SU-DHL-6 (cell line): ENCODE measurements at regions not wholly inside any gene's neighbourhood (a gene's known extent, or its start where the extent isn't known, plus 50 kb on each side); places are given as distances from the start of the nearest gene placed in this dataset.

ENCODE experiments used
- H2AFZ ChIP-seq: fragments of 200-600 bp; sonication (generic); 2 replicates; pipeline ENCODE4 v1.6.1; 2014; ENCODE audit warnings: low read depth, mild to moderate bottlenecking, moderate library complexity, mixed read lengths, antibody characterized with exemption, low read length; ENCODE audit not compliant: severe bottlenecking
- H3F3A ChIP-seq: fragments of 200-600 bp; shearing (Covaris generic); 2 replicates; pipeline ENCODE4 v1.6.0; 2016; ENCODE audit warnings: antibody characterized with exemption, mild to moderate bottlenecking; ENCODE audit not compliant: insufficient read depth
- H3K27ac ChIP-seq: fragments of 200-600 bp; sonication (generic); 2 replicates; pipeline ENCODE4 v1.5.1; 2016; ENCODE audit warnings: low read depth, mild to moderate bottlenecking, low read length, moderate library complexity, mixed read lengths
- H3K27me3 ChIP-seq: fragments of 200-600 bp; sonication (generic), shearing (Covaris generic); 2 replicates; pipeline ENCODE4 v1.6.0; 2014; ENCODE audit warnings: mild to moderate bottlenecking, low read length
- H3K36me3 ChIP-seq: fragments of 200-600 bp; sonication (generic); 2 replicates; pipeline ENCODE4 v1.6.1; 2014; ENCODE audit warnings: mild to moderate bottlenecking, low read length, mixed read lengths
- H3K4me2 ChIP-seq: fragments of 300-600, 200-600 bp; shearing (Covaris generic), sonication (generic); 2 replicates; pipeline ENCODE4 v1.6.0; 2014; ENCODE audit warnings: low read length, low read depth, mild to moderate bottlenecking; ENCODE audit not compliant: poor library complexity, severe bottlenecking
- H3K4me3 ChIP-seq: fragments of 200-600 bp; sonication (generic); 2 replicates; pipeline ENCODE4 v1.5.1; 2014; ENCODE audit warnings: antibody characterized with exemption, low read length, mild to moderate bottlenecking, mixed read lengths; ENCODE audit not compliant: insufficient read depth, poor library complexity, severe bottlenecking
- H3K79me2 ChIP-seq: fragments of 200-600 bp; sonication (generic); 2 replicates; pipeline ENCODE4 v1.6.1; 2014; ENCODE audit warnings: mild to moderate bottlenecking, low read length, moderate library complexity; ENCODE audit not compliant: insufficient read depth
- H3K9ac ChIP-seq: fragments of 200-600 bp; sonication (generic); 2 replicates; pipeline ENCODE4 v1.7.0; 2014; ENCODE audit warnings: mild to moderate bottlenecking, low read length
- H3K9me2 ChIP-seq: fragments of 200-600 bp; sonication (generic); replicated peaks from 2 replicates; pipeline ENCODE4 v1.6.1; 2014; ENCODE audit warnings: low read length; ENCODE audit not compliant: insufficient read depth
- H3K9me3 ChIP-seq: fragments of 200-600 bp; sonication (generic); 2 replicates; pipeline ENCODE4 v1.6.1; 2014; ENCODE audit warnings: low read length, mixed read lengths; ENCODE audit not compliant: insufficient read depth
- H4K20me1 ChIP-seq: fragments of 200-600 bp; sonication (generic); 2 replicates; pipeline ENCODE4 v1.6.1; 2014; ENCODE audit warnings: low read depth, mild to moderate bottlenecking, antibody characterized with exemption, low read length, moderate library complexity, mixed read lengths
- CTCF ChIP-seq: fragments of 200-600 bp; sonication (generic); IDR thresholded peaks from one replicate; pipeline ENCODE4 v1.5.1; 2017; ENCODE audit warnings: antibody characterized with exemption, mild to moderate bottlenecking, low read length, moderate library complexity; ENCODE audit not compliant: insufficient read depth, poor library complexity, severe bottlenecking
- EZH2phosphoT487 ChIP-seq: fragments of 200-600 bp; sonication (generic), shearing (Covaris generic); conservative IDR thresholded peaks from 2 replicates; pipeline ENCODE4 v1.6.1; 2018; ENCODE audit warnings: mild to moderate bottlenecking, antibody characterized with exemption, low read length, moderate library complexity, mixed read lengths

GRCh38 chr6:80658926-80659325, 552.5 kb downstream of the BCKDHB start:
- no peak overlapping the region for H3K4me3 ChIP-seq
- no peak overlapping the region for H3K4me2 ChIP-seq
- H3K9me3 ChIP-seq, result no peaks in the 10 kb centered on the region
- no peak overlapping the region for H2AFZ ChIP-seq
- TF ChIP-seq CTCF, result no peak
- TF ChIP-seq EZH2phosphoT487, result no peak
- H4K20me1 ChIP-seq, result no peaks in the 10 kb centered on the region
- H3K9ac ChIP-seq, result no peak overlapping the region
- no peaks in the 10 kb centered on the region for H3K9me2 ChIP-seq
- H3K79me2 ChIP-seq, result no peaks in the 10 kb centered on the region
- H3K36me3 ChIP-seq, result no peaks in the 10 kb centered on the region
- no peaks in the 10 kb centered on the region for H3K27me3 ChIP-seq
- H3F3A ChIP-seq, result no peaks in the 10 kb centered on the region
- no peak overlapping the region for H3K27ac ChIP-seq

DNA sequence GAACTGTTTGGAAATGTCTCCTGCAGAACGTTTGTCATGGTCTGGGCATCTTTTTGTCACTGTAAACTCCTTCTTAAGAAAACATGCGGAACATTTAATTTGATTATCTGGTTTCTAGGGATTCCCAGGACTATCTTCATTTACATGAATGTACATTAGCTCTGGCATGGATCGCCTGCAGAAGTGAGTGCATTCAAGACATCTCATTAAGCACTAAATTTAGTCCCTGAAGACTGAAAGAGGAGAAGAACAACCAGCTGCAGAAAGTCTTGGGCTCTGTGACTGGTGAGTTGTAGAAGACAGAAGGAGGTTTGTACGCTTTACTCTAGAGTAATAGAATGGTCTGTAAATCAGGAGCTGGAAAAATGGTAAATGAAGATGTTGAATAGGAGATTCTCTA, 540.7 kb downstream of the BCKDHB start:
- no peaks in the 10 kb centered on the region for H3F3A ChIP-seq
- no peaks in the 10 kb centered on the region for H3K27me3 ChIP-seq
- no peaks in the 10 kb centered on the region for H3K9me3 ChIP-seq
- H4K20me1 ChIP-seq, result no peaks in the 10 kb centered on the region
- H3K36me3 ChIP-seq, result no peaks in the 10 kb centered on the region
- no peaks in the 10 kb centered on the region for H3K79me2 ChIP-seq
- no peaks in the 10 kb centered on the region for H3K9me2 ChIP-seq
- no peak overlapping the region for H3K27ac ChIP-seq
- no peak overlapping the region for H3K9ac ChIP-seq
- TF ChIP-seq CTCF, result no peak
- no peak for TF ChIP-seq EZH2phosphoT487
- no peak overlapping the region for H2AFZ ChIP-seq
- H3K4me3 ChIP-seq, result no peak overlapping the region
- H3K4me2 ChIP-seq, result no peak overlapping the region

GRCh38 chr6:80643881-80644280, 537.4 kb downstream of the BCKDHB start:
- H4K20me1 ChIP-seq, result no peaks in the 10 kb centered on the region
- H3K9ac ChIP-seq, result no peak overlapping the region
- H3K9me2 ChIP-seq, result no peaks in the 10 kb centered on the region
- no peak overlapping the region for H2AFZ ChIP-seq
- H3K79me2 ChIP-seq, result no peaks in the 10 kb centered on the region
- no peaks in the 10 kb centered on the region for H3F3A ChIP-seq
- no peaks in the 10 kb centered on the region for H3K27me3 ChIP-seq
- no peaks in the 10 kb centered on the region for H3K36me3 ChIP-seq
- H3K4me2 ChIP-seq, result no peak overlapping the region
- no peaks in the 10 kb centered on the region for H3K9me3 ChIP-seq
- no peak for TF ChIP-seq EZH2phosphoT487
- no peak overlapping the region for H3K27ac ChIP-seq
- H3K4me3 ChIP-seq, result no peak overlapping the region

GRCh38 chr6:80642452-80642851, 536.0 kb downstream of the BCKDHB start:
- no peaks in the 10 kb centered on the region for H3K79me2 ChIP-seq
- no peaks in the 10 kb centered on the region for H3K9me2 ChIP-seq
- no peak overlapping the region for H3K4me3 ChIP-seq
- no peaks in the 10 kb centered on the region for H4K20me1 ChIP-seq
- no peak overlapping the region for H2AFZ ChIP-seq
- no peaks in the 10 kb centered on the region for H3K36me3 ChIP-seq
- no peak for TF ChIP-seq EZH2phosphoT487
- TF ChIP-seq CTCF, result no peak
- H3K9me3 ChIP-seq, result no peaks in the 10 kb centered on the region
- no peak overlapping the region for H3K9ac ChIP-seq
- no peak overlapping the region for H3K4me2 ChIP-seq
- no peaks in the 10 kb centered on the region for H3K27me3 ChIP-seq
- H3K27ac ChIP-seq, result no peak overlapping the region
- no peaks in the 10 kb centered on the region for H3F3A ChIP-seq
